ENCODE measurements at regions not wholly inside any gene's neighbourhood (a gene's known extent, or its start where the extent isn't known, plus 50 kb on each side); places are given as distances from the start of the nearest gene placed in this dataset.
"Not testable (repeated sequence)": the region's sequence is repeated elsewhere in the genome, so short reads cannot be mapped to it uniquely, and the experiment has no call there.

DNA sequence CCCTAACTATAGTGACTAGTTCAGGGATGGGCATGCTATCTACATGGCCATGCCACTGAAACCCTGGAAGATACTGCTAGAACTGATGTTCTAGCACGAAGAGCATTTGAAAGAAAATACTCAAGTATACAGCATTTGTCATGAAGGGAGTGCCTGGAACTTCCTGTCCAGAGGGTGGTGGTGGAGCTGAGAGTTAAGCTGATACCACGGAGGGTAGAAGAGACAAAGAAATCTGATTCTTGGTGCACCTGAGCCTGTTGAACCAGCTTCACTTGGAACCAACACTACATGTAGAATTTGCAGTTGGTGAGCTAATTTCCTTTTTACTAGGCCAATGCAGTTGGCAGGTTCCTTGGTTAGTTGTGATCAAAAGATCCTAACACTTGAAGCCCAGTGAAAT lies 116.4 kb downstream of the CCNG2 start:
- H3K9me3 ChIP-seq (ENCODE audit: low read length): no peaks in the 10 kb centered on the region
- CTCF ChIA-PET: no interaction called here
- no peak for DNase-seq
- no peaks in the 10 kb centered on the region for H3K4me1 Mint-ChIP-seq
- no peaks in the 10 kb centered on the region for H3K27me3 ChIP-seq (ENCODE audit: insufficient read depth, low read length, poor library complexity, severe bottlenecking)
- peaks cover 21 to 22% of the 10 kb centered on the region in 2 donors for H3K27me3 Mint-ChIP-seq
- H3K27ac Mint-ChIP-seq: no peak overlapping the region
- POLR2A ChIA-PET: no interaction called here
- H3K36me3 Mint-ChIP-seq: no peaks in the 10 kb centered on the region
- no peaks in the 10 kb centered on the region for H3K4me1 ChIP-seq (ENCODE audit: insufficient read depth, low read length)
- H3K9me3 Mint-ChIP-seq: peaks cover 0 to 6% (median 0%) of the 10 kb centered on the region in 5 donors
- H3K4me3 ChIP-seq (ENCODE audit: low read length): no peak overlapping the region
- no peaks in the 10 kb centered on the region for H3K36me3 ChIP-seq (ENCODE audit: insufficient read depth, low read length)
- no peak overlapping the region for H3K27ac ChIP-seq (ENCODE audit: low read depth, low read length)
- H3K4me3 Mint-ChIP-seq: no peak overlapping the region

DNA sequence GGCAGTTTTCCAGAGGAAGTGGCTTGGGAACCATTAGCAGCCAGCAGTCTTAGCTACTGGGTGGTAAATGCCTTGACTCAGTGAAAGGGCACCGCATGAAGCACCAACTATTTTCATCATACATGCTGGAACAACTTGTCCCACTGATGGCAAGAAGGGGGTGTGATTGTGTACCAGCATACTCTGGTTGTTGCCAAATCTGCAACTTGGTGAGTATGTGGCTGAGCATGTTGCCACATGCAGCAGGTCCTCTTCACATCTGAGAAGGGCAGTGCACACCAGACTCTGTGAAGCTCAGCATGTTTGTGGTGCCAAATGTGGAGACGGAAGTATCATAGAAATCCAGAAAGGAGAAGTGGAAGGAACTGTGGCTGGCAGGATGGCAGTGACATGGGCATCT lies 122.1 kb downstream of the CCNG2 start:
- H3K36me3 ChIP-seq (ENCODE audit: insufficient read depth, low read length); H3K4me3 ChIP-seq (ENCODE audit: low read length); H3K4me1 ChIP-seq (ENCODE audit: insufficient read depth, low read length); H3K9me3 Mint-ChIP-seq; H3K4me1 Mint-ChIP-seq; POLR2A ChIA-PET; H3K9me3 ChIP-seq (ENCODE audit: low read length); H3K27me3 ChIP-seq (ENCODE audit: insufficient read depth, low read length, poor library complexity, severe bottlenecking); H3K27ac ChIP-seq (ENCODE audit: low read depth, low read length); DNase-seq; H3K4me3 Mint-ChIP-seq; H3K27ac Mint-ChIP-seq; H3K36me3 Mint-ChIP-seq; CTCF ChIA-PET: not testable (repeated sequence)
- peaks cover 7 to 21% of the 10 kb centered on the region in 2 donors for H3K27me3 Mint-ChIP-seq

DNA sequence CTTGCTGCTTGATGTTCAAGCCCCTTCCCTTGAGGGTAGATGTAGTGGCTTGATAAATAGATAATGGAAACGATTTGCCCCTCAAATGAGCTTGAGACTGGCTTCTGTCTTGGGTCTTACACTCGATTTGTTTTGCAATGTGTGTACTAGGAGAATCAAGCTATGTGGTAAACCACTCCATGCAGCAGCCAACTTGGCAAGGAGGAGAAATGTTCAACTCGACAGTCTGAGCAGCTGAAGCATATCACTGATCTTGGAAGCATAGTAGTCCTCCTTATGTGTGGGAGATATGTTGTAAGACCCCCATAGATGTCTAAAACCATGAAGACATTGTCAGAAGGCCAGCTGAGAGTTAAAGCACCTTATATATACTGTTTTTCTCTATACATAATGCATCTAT lies 125.3 kb downstream of the CCNG2 start:
- POLR2A ChIA-PET: no interaction called here
- Histone ChIP-seq H3K27me3 (ENCODE audit: insufficient read depth, low read length, poor library complexity, severe bottlenecking) (no peaks in the 10 kb centered on the region), H3K4me1 (ENCODE audit: insufficient read depth, low read length) (no peaks in the 10 kb centered on the region), H3K27ac (ENCODE audit: low read depth, low read length) (no peak overlapping the region), H3K9me3 (ENCODE audit: low read length) (no peaks in the 10 kb centered on the region), H3K36me3 (ENCODE audit: insufficient read depth, low read length) (no peaks in the 10 kb centered on the region), H3K4me3 (ENCODE audit: low read length) (no peak overlapping the region)
- CTCF ChIA-PET: no interaction called here
- no peaks in the 10 kb centered on the region for H3K4me1 Mint-ChIP-seq
- no peaks in the 10 kb centered on the region for H3K36me3 Mint-ChIP-seq
- DNase-seq: no peak
- peaks cover 4 to 33% of the 10 kb centered on the region in 2 donors for H3K27me3 Mint-ChIP-seq
- H3K9me3 Mint-ChIP-seq: peaks cover 0 to 5% (median 0%) of the 10 kb centered on the region in 5 donors
- no peak overlapping the region for H3K27ac Mint-ChIP-seq
- H3K4me3 Mint-ChIP-seq: no peak overlapping the region

DNA sequence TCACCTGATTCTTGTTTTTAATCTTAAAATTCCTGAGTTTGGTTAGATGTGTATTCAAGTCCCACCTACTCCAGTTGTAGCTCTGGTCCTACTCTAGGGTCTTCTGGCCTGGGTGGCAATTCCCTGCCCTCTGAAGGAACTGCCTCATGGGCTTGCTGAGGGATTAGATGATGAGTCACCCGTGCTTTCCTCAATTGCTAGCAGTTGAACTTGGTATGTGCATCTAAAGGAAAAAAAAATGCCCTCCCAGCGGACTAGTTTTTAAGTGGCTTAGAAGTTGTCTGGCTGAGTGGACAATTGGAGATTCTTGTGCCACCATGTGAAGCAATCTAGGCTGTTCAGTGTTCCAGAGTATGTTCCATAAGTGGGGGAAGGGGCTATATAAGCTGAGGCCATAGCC lies 127.0 kb downstream of the CCNG2 start:
- H3K9me3 Mint-ChIP-seq: peaks cover 0 to 5% (median 0%) of the 10 kb centered on the region in 5 donors
- ChIA-PET CTCF (no interaction called here), POLR2A (no interaction called here)
- H3K4me1 Mint-ChIP-seq: no peaks in the 10 kb centered on the region
- H3K4me1 ChIP-seq (ENCODE audit: insufficient read depth, low read length): no peaks in the 10 kb centered on the region
- H3K27me3 ChIP-seq (ENCODE audit: insufficient read depth, low read length, poor library complexity, severe bottlenecking): no peaks in the 10 kb centered on the region
- no peak overlapping the region for H3K4me3 Mint-ChIP-seq
- no peaks in the 10 kb centered on the region for H3K36me3 Mint-ChIP-seq
- peaks cover 4 to 33% of the 10 kb centered on the region in 2 donors for H3K27me3 Mint-ChIP-seq
- no peaks in the 10 kb centered on the region for H3K36me3 ChIP-seq (ENCODE audit: insufficient read depth, low read length)
- no peak overlapping the region for H3K27ac Mint-ChIP-seq
- no peak for DNase-seq
- no peaks in the 10 kb centered on the region for H3K9me3 ChIP-seq (ENCODE audit: low read length)
- no peak overlapping the region for H3K4me3 ChIP-seq (ENCODE audit: low read length)
- no peak overlapping the region for H3K27ac ChIP-seq (ENCODE audit: low read depth, low read length)

DNA sequence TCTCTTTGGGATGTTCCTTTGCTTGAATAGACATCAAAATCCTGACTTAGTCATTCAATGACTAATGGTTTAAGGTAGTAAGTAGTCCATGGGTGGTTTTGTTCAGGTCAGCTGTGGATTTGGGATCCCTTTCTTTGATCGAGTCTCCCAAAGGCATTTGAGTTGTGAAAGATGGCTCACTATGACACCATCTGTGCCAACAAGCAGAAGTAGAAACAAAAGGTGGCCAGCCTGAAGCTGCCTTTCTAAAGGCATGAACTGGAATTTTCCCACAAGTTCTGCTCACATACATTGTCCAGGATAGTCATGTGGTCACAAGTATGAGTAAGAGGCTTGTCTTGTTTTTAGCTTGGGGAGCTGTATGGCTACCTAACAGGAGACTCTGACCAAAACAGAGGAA lies 129.9 kb downstream of the CCNG2 start:
- Histone ChIP-seq H3K36me3 (ENCODE audit: insufficient read depth, low read length) (no peaks in the 10 kb centered on the region), H3K9me3 (ENCODE audit: low read length) (no peaks in the 10 kb centered on the region), H3K4me3 (ENCODE audit: low read length) (no peak overlapping the region), H3K4me1 (ENCODE audit: insufficient read depth, low read length) (no peaks in the 10 kb centered on the region), H3K27me3 (ENCODE audit: insufficient read depth, low read length, poor library complexity, severe bottlenecking) (no peaks in the 10 kb centered on the region), H3K27ac (ENCODE audit: low read depth, low read length) (no peak overlapping the region)
- no peak for DNase-seq
- Mint-ChIP-seq H3K27ac (no peak overlapping the region), H3K9me3 (peaks cover 0 to 2% (median 2%) of the 10 kb centered on the region in 5 donors), H3K27me3 (peaks cover 6 to 26% of the 10 kb centered on the region in 2 donors), H3K4me3 (no peak overlapping the region), H3K36me3 (no peaks in the 10 kb centered on the region), H3K4me1 (no peaks in the 10 kb centered on the region)
- ChIA-PET POLR2A (no interaction called here), CTCF (interaction anchor here (0.7 kb wide), 1 partner anchor 10 kb away, joined by 3 read pairs; no protein-coding TSS in a partner anchor)

DNA sequence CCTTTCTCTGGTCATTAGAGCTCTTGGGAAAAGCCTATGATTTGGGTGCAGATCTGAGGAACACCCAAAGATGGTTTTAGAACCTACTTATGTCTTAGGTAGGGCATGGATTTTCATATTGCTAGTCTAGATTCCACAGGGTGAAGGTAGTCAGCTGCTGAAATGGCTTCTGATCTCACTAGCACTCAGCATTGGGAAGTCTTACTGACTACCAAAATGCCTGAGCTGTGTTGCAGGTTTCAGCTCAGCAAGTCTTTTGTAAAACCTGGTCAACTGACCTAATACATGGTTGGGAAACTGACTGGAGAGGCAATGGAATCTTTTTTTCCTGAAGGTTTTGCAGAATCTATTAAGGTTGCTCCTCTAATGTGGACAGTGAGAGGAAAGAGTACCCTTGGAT lies 136.4 kb downstream of the CCNG2 start:
- H3K36me3 ChIP-seq (ENCODE audit: insufficient read depth, low read length): no peaks in the 10 kb centered on the region
- H3K9me3 ChIP-seq (ENCODE audit: low read length): no peaks in the 10 kb centered on the region
- DNase-seq: no peak
- no peaks in the 10 kb centered on the region for H3K4me1 ChIP-seq (ENCODE audit: insufficient read depth, low read length)
- no peak overlapping the region for H3K4me3 Mint-ChIP-seq
- no peak overlapping the region for H3K27ac Mint-ChIP-seq
- H3K27me3 ChIP-seq (ENCODE audit: insufficient read depth, low read length, poor library complexity, severe bottlenecking): no peaks in the 10 kb centered on the region
- no peak overlapping the region for H3K4me3 ChIP-seq (ENCODE audit: low read length)
- H3K27ac ChIP-seq (ENCODE audit: low read depth, low read length): no peak overlapping the region
- peaks cover 13 to 16% of the 10 kb centered on the region in 2 donors for H3K27me3 Mint-ChIP-seq
- H3K36me3 Mint-ChIP-seq: no peaks in the 10 kb centered on the region
- no peaks in the 10 kb centered on the region for H3K4me1 Mint-ChIP-seq
- ChIA-PET CTCF (no interaction called here), POLR2A (no interaction called here)
- peaks cover 0 to 15% (median 5%) of the 10 kb centered on the region in 5 donors for H3K9me3 Mint-ChIP-seq

DNA sequence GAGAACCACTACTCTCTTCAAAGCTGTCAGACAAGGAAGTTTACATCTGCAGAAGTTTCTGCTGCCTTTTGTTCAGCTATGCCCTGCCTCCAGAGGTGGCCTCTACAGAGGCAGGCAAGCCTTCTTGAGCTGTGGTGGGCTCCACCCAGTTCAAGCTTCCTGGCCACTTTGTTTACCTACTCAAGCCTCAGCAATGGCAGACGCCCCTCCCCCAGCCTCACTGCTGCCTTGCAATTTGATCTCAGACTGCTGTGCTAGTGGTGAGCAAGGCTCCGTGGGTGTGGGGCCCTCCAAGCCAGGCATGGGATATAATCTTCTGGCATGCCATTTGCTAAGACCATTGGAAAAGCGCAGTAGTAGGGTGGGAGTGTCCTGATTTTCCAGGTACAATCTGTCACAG lies 144.0 kb downstream of the CCNG2 start:
- Mint-ChIP-seq H3K9me3 (peaks cover 0 to 14% (median 5%) of the 10 kb centered on the region in 5 donors), H3K4me1 (peaks cover 0 to 19% (median 4%) of the 10 kb centered on the region in 3 donors), H3K27me3 (peaks cover 16 to 26% of the 10 kb centered on the region in 2 donors)
- H3K36me3 ChIP-seq (ENCODE audit: insufficient read depth, low read length); H3K27ac ChIP-seq (ENCODE audit: low read depth, low read length); H3K9me3 ChIP-seq (ENCODE audit: low read length); POLR2A ChIA-PET; DNase-seq; H3K36me3 Mint-ChIP-seq; H3K27me3 ChIP-seq (ENCODE audit: insufficient read depth, low read length, poor library complexity, severe bottlenecking); H3K4me3 Mint-ChIP-seq; H3K4me1 ChIP-seq (ENCODE audit: insufficient read depth, low read length); H3K27ac Mint-ChIP-seq; H3K4me3 ChIP-seq (ENCODE audit: low read length); CTCF ChIA-PET: not testable (repeated sequence)

DNA sequence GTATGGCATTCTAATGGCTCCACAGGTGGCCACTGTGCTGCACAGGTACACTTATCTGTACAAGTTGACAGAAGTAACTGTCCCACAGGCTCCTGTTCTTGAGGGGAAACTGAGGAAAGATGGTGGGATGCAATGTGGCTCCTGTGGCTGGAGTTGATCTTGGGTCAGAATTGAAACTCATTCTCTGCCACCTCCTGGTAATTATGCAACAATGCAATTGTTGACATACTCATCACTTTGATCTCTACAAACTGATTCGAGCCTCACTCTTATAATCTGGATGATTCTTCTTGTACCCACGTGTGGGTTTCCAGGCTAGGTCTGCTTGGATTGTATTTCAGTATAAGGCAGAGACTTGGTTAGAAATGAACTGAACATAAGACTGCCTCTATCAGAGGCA lies 148.8 kb downstream of the CCNG2 start:
- no peaks in the 10 kb centered on the region for H3K36me3 Mint-ChIP-seq
- ChIA-PET POLR2A (no interaction called here), CTCF (no interaction called here)
- H3K27me3 Mint-ChIP-seq: peaks cover 2 to 15% of the 10 kb centered on the region in 2 donors
- DNase-seq: no peak
- no peak overlapping the region for H3K27ac Mint-ChIP-seq
- no peak overlapping the region for H3K4me3 Mint-ChIP-seq
- H3K9me3 ChIP-seq (ENCODE audit: low read length): no peaks in the 10 kb centered on the region
- H3K36me3 ChIP-seq (ENCODE audit: insufficient read depth, low read length): no peaks in the 10 kb centered on the region
- H3K27me3 ChIP-seq (ENCODE audit: insufficient read depth, low read length, poor library complexity, severe bottlenecking): no peaks in the 10 kb centered on the region
- no peaks in the 10 kb centered on the region for H3K9me3 Mint-ChIP-seq
- H3K4me3 ChIP-seq (ENCODE audit: low read length): no peak overlapping the region
- H3K27ac ChIP-seq (ENCODE audit: low read depth, low read length): no peak overlapping the region
- H3K4me1 Mint-ChIP-seq: peaks cover 0 to 16% (median 1%) of the 10 kb centered on the region in 3 donors
- H3K4me1 ChIP-seq (ENCODE audit: insufficient read depth, low read length): no peaks in the 10 kb centered on the region

DNA sequence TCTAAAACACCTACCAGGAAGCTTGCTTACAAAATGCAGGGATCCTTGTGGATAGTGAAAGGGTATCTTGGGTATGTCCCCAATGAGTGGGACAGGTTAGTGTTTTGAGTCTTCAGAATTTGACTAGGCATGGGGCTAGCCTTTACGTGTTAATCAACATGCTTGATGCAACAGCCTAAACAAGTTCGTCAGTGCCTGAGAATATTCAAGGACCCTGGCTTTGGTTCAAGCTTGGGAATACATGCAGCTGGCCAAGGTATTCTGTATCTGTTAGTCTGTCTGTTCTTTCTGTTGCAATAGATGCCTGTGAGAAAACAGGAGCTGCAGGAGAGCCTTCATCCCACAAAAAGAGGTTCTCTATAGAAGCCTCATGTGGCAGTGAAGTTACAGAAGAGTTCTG lies 149.5 kb downstream of the CCNG2 start:
- H3K4me3 ChIP-seq (ENCODE audit: low read length): no peak overlapping the region
- Mint-ChIP-seq H3K4me3 (no peak overlapping the region), H3K9me3 (no peaks in the 10 kb centered on the region), H3K27me3 (peaks cover 2 to 15% of the 10 kb centered on the region in 2 donors), H3K4me1 (peaks cover 0 to 9% (median 0%) of the 10 kb centered on the region in 3 donors), H3K36me3 (no peaks in the 10 kb centered on the region), H3K27ac (no peak overlapping the region)
- ChIA-PET POLR2A (no interaction called here), CTCF (no interaction called here)
- no peaks in the 10 kb centered on the region for H3K27me3 ChIP-seq (ENCODE audit: insufficient read depth, low read length, poor library complexity, severe bottlenecking)
- H3K4me1 ChIP-seq (ENCODE audit: insufficient read depth, low read length): no peaks in the 10 kb centered on the region
- no peak overlapping the region for H3K27ac ChIP-seq (ENCODE audit: low read depth, low read length)
- H3K36me3 ChIP-seq (ENCODE audit: insufficient read depth, low read length): no peaks in the 10 kb centered on the region
- H3K9me3 ChIP-seq (ENCODE audit: low read length): no peaks in the 10 kb centered on the region
- DNase-seq: no peak
